ENCODE measurements at regions not wholly inside any gene's neighbourhood (a gene's known extent, or its start where the extent isn't known, plus 50 kb on each side); places are given as distances from the start of the nearest gene placed in this dataset.

DNA sequence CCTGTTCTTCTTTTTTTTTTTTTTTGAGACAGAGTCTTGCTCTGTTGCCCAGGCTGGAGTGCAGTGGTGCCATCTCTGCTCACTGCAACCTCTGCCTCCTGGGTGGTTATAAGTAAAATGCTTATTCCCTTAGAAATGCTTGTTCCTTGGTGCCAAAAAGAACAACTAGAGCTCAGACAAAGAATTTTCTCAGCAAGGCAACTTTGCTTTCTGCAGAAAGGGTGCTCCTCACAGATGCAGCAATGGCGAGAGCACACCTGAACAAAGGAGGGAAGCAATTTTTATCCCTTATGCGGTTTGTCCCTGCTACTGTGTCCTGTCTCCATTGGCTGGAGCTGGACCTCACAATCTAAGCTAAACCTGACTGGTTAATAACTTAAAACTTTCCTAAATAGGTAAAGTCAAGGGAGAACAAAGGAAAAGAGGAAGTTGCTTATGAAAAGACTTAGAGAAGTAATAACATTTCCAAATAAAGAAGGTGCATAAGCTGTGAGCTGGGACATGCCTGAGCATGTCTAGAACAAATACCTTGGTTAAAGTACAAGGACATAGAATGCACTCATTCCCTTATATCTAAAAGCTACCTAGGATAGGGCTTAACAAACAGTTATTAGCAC is 90.0 kb upstream of the PRR5 start:
- FAIRE-seq, result no peak

DNA sequence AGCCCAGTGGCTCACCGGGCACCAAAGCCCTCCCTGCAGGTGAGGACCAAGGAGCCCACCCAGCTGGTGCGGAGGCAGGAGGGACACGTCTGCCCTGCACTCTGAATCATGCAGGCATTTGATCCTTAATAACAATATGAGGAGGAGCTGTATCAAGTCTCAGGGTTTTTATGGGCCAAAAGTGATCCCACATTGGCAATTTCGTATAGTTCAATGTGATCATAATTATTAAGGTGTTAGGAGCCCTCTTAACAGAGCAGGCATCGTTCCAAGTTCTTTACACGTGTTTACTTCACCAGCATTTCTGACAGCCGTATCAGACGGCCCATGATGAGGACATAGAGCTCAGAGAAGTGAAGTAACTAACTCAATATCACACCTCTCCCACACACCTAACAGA is 91.9 kb upstream of the PRR5 start:
- no peak for FAIRE-seq

DNA sequence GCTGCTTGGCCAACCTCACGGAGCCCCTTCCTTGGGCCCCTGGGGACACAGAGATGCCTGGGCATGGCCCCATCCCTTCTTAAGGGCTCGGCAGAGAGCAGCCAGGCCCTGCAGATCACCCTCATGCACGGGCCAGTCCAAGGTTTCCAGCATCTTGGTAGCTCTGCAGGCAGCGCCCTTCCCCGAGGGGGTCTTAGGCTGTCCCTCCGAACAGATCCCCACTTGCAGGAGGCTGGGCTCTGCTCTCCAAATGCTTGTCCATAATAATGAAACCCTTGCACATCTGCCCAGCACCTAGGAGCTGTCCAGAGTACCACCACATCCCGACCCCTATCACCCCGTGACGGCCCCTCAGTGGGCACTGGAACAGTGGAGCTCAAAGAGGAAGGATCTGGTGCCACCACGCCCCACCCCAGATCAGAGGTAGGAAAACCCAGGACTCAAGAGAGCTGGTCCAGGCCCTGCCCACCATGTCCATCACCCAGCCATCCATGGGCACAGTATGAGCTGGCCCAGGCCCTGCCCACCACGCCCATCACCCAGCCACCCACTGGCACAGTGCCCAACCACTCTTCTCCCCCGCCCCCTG is 92.5 kb upstream of the PRR5 start:
- FAIRE-seq, result no peak

DNA sequence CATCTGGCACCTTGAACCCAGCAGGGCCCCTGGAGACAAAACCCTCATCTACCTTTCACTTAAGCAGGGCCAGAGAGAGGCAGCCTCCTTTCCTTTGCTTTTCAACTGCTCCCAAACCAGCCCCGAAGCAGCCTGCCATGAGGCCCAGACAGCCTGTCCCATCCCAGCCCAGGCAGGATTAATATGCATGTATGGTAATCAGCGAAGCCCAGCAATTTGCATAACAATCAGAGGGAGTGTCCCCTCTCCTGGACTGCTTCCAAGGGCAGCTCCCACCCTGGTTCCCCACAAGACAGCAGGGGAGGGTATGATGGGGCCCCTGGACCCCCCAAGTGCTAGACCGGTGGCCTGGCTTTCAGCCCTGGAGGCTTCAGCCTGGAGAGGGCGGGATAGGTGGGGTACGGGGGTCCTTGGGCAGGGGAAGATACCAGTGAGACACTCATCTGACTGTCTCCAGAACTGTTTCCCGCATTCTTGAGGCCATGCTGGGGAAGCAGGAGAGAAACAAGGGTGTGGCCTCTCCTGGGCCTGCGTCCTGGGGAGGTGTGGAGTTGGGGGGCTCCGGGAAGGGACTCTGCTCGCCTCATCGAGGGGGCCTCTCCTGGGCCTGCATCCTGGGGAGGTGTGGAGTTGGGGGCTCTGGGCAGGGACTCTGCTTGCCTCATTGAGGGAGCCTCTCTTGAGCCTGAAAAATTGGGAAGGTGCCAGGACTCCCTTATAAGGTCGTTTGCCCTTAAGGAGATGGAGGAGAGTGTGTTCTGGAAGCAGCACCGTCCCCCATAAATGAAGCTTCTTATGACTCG is 93.2 kb upstream of the PRR5 start:
- no peak for FAIRE-seq

DNA sequence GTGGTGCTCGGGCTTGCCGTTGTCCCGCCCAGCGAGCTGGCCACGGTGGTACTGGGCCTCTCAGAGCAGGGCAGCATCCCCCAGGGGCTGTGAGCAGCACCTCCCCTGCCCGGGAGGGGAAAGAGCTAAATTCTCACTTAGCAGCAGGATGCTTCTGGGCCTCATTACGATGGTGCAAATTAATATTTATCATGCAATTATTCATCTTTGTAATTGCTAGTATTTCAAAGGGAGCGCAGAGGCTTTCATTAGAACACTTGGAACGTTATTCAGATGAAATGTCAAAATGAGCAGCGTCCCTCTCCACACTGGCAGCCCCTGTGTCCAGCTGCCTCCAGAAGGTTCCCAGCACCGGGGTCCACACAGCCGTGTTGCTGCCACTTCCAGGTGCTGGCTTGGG is 95.9 kb upstream of the PRR5 start:
- no peak for FAIRE-seq

DNA sequence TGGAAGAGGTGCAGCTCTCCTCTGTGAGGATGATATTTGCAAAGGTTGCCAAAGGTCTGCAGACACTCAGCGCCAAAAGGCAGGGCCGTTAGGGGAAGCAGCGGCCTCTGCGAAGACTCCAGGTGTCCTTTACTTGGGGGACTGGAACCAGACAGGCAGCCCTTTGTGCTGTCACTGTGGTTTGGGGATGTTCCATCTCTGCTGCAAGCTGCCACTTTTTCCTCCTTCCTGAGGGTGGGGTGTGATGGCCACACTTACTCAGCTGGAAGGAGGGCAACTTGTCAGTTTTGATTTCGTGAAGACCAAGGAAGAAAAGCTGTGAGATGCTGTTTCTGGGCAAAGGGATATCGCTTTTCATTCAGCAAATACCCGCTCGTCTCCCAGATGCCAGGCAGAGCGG is 96.5 kb upstream of the PRR5 start:
- no peak for FAIRE-seq

DNA sequence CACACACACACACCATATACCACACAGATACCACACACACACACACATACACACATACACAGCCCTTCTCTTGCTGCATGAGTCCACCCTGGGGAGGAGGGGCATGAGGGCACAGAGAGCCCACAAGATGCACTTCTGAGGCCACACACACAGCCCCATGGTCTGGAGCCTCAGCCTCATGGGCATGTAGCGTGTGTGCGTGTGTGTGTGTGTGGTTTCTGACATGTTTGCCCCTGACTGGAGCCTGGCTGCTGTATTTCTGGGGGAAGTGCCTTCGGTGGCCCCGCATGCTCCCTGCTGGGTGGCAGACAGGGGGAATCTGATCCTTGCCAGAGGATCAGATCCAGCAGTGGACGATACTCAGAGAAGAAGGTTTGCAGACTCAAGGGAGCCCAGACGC is 97.0 kb upstream of the PRR5 start:
- no peak for FAIRE-seq

DNA sequence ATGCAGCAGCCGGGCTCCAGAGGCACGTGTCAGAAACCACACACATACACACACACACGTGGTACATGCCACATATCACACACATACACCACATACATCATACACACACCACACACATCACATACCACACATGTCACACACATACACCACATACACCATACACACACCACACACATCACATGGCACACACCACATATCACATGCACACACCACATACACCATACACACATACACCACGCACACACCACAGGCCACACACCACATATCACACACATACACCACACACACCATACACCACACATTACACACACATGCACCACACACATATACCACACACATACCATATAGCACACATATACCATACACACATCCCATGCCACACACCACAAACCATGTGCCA is 97.5 kb upstream of the PRR5 start:
- no peak for FAIRE-seq

DNA sequence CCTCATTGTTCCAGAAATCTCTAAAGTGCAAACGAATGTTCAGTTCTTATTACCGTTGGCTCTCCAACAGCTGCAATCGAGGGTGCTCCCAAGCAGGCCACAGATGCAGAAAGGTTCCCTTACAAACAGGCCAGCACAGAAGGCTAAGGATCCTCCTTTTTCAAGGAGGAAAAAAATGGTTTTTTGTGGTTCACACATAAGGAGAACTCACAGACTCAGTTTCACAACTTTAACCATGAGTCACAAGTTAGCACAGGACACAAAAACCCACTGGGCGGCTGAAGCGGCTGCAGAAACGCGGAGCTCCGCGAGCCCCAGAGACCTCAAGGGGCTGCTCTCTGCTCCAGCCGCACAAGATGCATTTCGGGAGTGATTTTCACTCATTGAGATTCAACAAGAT is 98.2 kb upstream of the PRR5 start:
- no peak for FAIRE-seq

DNA sequence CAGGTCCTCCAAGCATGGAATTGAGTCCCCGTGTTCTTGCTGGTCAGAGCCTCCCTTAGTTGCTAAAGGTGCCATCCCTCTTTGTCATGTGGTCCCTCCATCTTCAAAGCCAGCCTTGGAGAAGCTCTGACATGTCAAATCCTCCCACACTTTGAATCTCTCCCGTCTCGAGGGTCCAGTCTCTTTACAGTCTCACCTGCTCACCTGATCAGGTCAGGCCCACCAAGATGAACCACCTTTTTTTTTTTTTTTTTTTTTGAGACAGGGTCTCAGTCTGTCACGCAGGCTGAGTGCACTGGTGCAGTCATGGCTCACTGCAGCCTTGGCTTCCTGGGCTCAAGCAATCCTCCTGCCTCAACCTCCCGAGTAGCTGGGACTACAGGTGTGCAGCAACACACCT is 100.3 kb upstream of the PRR5 start:
- FAIRE-seq, result no peak

DNA sequence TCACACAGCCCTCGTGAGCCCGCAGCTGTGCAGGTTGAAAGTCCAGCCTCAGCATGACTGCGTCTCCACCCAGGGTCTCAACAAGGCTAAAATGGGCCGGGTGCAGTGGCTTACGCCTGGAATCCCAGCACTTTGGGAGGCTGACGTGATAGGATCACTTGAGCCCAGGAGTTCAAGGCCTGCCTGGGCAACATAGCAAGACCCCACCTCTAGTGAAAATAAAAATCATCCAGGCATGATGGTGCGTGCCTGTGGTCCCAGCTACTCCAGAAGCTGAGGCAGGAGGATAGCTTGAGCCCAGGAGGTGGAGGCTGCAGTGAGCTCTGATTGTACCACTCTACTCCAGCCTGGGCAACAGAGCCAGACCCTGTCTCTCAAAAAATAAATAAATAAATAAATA is 100.8 kb upstream of the PRR5 start:
- FAIRE-seq, result no peak

DNA sequence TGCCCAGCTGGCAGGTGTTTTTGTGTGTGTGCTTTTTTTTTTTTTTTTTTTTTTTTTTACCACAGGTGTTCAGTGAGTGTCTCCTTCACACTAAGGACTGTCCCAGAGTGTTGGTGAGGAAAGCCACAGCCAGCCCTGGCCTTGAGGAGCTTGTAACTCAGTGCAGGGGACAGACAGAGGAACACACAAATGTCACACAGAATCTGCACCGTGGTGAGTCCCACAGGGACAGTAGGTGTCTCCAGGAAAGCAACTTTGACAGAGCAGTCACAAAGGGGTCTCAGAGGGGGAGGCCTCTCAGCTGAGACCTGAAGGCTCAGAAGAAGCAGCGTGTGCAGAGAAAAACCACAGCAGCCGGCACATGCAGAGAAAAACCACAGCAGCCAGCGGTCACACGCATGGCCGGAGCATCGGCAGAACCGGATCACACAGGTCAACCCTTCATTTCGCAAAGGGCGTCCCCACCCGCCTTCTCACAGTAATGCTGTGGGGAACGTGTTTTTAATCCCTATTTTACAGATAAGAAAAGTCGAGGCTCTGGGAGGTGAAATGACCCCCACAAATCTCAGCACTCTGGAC is 101.7 kb upstream of the PRR5 start:
- no peak for FAIRE-seq

DNA sequence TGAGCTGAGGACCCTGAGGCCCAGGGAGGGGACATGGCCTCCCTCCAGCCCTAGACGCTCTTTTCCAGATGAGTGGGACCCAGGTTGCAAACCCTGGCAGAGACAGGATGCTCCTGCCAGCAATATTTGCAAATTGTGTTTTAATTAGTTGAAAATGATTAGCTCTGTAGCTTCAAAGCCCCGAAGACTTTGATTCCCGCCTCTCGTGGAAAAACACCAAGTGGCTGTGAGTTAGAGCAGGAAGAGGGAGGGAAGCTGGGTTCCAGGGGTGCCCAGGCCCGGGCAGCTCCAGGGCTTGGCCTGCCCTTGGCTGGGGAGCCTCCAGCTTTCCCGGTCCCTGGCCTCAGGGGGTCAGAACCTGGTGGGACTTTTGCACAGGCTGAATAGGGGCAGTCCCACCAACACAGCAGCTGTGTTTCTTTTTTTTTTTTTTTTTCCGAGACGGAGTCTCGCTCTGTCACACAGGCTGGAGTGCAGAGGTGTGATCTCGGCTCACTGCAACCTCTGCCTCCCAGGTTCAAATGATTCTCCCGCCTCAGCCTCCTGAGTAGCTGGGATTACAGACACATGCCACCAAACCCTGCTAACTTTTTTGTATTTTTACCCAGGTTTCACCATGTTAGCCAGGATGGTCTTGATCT is 101.6 kb upstream of the RTL6 start:
- FAIRE-seq, result no peak

DNA sequence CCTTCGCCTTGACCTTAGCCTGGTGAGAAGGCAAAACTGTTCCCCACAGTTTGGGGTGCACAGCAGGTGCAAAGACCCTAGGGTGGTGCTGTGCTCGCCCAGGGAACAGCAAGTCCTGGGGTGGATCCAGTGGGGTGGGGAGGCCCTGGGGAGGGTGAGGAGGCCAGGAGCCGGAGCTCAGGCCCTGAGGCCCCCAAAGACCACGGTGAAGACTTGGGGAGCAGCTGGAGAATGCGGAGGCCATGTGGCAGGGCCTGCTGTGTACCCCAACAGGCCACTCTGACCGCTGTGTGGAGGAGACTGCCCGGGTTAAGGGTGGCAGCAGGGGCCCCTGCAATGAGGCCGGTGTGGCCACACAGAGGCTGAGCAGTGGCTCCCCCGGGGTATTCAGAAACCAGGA is 101.1 kb upstream of the RTL6 start:
- FAIRE-seq, result no peak

DNA sequence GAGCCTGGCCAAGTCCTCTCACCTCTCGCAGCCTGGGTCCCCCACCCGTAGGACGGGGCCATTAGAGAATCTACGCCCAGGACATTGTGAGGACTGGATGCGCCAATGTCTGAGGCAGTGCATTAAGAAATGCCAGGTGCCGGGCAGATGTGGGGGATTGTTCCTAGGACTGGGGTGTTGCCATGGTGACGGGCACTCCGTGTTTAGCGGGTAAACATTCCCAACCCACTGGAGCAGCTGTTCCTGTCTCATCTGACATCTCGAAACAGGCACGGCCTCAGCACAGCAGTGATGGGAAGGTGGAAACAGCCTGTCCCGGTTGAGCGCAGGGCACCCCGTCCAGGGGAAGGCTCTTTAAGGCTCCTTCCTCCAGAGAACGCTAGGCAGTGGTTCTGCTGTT is 99.6 kb upstream of the RTL6 start:
- no peak for FAIRE-seq

DNA sequence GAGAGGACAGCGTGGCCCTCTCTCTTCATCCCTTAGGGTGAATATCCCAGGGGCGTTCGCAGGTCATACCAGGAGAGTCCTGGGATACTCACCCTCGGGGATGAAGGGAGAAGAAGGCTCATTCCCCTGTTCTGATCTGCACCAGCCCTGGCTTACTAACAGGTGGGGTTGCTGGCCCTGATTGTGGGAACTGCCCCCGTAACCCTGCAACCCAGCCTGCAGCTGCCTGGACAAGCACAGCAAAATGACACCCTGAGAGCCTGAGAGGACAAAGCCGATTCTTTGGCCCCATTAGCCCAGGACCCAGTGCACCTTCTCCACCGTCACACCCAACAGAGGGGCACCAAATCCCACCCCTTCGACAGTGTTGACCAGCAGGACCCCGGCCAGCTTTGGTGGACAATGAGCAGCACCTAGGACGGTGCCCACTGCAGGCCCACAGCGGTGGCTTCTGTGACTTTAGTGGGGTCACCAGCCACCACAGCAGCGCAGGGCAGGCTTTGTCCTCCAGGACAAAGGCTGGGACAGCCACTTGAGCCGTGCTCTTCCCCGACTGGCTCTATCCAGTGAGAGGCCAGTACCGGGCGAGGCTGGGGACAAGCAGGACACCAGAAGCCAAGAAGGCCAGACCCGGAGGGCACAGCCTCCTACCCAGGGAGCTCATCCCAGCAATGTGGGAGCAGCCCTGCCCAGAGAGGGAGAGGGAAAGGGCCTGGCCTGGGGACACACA is 98.5 kb upstream of the RTL6 start:
- no peak for FAIRE-seq

DNA sequence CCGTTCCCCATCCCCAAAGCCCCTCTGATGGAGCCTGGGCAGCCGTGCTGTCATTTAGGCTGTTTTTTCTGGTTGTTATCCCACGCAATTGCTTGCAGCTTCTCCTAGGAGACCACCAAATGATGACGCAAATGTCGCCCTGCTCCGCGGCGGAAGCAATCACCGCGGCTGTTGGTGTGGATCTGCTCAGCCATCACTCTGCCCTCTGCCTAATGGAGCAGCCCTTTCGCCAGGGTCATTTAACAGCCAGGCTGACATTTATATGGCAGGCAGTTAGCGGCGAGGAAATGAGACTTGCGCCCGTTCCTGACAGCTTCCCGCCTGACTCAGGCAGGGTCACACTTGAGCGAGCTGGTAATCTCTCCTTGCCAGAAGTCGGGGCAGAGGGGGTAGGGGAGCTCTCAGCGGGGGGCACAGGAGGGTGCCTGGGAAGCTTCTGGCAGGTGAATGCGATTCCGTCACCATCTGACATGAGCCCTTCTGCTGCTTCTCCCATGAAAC is 97.9 kb upstream of the RTL6 start:
- FAIRE-seq, result no peak

DNA sequence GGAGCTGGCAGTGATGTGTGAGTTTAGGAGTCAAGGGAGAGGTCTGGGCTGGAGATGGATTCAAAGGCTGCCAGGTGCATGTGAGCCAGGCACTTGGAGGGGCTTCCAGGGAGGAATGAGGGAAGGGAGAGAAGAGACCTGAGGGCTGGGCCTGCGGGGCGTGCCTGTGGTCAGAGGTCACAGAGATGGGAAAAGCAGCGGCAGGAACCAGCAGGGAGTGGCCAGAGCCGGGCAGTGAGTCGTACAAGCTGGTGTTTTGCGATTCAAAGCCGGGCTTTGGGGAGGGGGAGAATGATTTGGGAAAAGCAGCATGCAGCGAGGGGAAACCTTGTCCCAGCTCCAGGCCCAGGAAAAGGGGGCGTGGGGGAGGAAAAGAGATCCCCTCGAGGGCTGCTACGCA is 96.9 kb upstream of the RTL6 start:
- FAIRE-seq, result no peak

DNA sequence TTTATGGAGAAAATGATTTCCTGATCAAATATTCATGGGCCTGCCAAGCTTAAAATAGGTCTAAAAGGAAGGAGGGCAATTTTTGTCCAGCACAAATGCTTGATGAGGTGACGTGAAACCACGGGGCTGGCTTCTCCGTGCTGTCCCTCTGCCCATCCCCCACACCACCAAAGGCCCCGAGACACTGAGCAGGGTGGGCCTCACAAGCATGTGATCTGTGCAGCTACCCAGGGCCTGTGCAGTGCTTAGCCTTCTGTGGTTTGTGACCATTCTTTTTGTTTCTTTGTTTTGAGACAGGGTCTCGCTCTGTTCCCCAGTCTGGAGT is 94.8 kb upstream of the RTL6 start:
- FAIRE-seq, result no peak

DNA sequence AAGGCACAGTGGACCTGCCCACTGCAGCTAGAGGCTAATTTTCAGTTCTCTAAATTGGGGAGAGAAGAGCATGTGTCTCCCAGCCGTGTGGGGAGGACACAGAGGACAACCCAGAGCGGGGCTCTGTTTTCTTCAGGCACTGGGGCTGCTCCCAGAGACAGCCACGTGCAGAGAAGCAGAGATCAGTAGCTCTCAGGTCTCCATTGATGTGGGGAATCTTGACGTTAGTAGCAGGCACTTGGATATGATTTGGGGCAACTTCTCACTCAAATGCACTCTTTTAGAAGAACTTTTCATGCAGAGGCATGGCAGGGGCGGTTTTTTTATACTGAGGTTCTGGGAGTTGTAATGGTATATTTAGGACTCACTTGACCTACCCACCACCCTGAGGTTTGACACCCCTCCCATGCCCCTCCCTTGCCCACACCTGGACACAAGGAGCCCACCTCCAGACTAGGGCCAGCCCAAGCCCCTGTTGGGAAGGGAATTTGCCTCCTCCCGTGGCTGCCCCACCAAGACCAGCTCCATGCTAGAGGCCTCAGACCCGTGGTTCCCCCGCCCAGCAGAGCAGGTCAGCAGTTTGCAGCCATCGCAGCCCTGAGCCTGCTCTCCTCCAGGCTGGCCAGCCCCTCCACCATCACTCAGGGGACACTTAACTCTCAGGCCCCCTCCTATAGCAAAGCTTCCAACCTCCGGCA is 94.2 kb upstream of the RTL6 start:
- no peak for FAIRE-seq

DNA sequence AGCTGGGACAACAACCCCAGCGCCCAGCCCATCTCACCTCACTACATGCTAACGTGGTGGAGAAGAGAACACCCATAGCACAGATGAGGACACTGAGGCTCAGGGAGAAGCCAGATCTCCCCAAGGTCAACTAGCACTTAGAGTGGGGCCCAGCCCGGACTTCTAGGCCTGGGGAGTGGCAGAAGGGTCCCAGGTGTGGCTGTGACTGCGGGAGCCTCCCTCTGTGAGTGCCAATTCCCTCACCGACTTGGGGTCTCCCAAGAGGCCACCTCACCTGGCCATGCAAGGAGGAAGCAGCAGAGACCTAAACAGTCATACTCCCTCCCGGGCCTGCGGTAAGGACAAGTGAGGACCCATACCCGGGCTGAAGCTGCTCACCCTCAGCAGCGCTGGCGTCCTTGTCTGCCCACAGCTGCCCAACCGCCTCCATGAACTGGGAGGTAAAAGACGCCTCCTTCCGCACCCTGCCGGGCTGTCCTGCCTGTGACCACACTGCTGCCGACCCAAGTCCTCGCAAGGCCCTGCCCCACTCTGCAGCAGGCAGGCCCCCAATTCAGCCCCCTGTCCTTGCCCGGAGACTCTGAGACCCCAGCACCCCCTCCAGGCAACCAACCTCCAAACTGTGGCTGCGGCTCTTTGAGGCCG is 93.2 kb upstream of the RTL6 start:
- no peak for FAIRE-seq

DNA sequence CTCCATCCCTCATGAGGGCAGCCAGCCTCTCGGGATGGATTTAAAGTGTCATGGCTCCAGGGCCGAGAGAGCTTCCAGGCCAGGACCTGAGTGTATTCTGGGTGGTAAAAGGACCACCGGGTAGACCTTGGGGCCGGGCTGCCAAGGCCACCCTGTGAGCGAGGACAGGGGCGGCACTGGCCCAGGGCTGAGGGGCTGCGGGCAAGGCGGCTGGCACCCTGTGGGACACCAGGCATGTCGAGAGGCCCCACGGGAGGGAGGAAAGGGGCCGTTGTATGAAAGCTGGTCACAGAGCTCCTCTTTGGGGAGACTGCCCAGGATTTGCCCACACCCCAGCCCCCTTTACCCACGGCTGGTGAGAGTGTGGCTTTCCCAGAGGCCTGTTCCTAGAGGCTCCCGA is 92.3 kb upstream of the RTL6 start:
- no peak for FAIRE-seq
